GM19043 (cell line): ENCODE measurements at regions not wholly inside any gene's neighbourhood (a gene's known extent, or its start where the extent isn't known, plus 50 kb on each side); places are given as distances from the start of the nearest gene placed in this dataset.

ENCODE experiments used
- ATAC-seq: cut with Tn5 transposase; IDR thresholded peaks from one replicate; pipeline ENCODE4 v1.9.1; 2021; ENCODE audit warnings: low read depth; ENCODE audit not compliant: unreplicated experiment

GRCh38 chr13:48181482-48182145, 51.4 kb upstream of the ITM2B start:
- ATAC-seq, result no peak

DNA sequence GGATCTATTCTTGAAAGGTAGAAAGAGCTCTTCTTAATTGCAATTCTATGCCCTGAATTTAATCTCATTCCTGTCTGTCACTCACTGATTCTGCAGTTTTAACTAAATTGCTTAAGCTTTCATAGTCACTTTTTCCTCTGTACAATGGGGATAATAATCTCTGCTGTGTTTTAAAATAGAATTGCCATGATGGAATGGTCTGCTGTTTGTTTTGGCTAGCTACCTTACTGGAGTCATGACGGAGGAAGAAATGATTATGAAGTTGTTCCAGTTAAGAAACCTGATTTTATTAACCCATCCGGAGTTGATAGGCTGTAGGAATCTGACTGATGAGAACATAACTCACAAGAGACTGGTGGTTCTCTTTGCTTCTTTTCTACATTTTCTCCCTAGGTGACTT, 54.9 kb upstream of the ITM2B start:
- ATAC-seq, result no peak

DNA sequence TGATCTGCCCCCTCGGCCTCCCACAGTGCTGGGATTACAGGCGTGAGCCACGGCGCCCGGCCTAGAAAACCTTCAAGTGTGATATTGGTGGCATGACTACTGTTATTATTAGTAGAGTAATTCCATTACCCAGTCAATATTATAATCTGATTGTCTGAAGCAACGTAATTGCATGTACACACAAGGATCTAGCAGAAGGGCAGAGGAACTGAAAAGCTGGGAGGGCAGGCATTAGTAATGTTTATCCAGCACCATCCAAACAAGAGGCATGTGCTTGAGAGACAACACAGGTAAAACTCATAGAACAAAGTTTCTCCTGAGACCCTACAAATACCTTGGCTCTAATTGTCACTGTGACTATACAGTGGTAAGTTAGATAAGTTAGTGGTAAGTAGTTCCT, 56.2 kb upstream of the ITM2B start:
- ATAC-seq, result no peak

- ATAC-seq, result peak; percentile 75
These were observed 57.8 kb upstream of the ITM2B start for GRCh38 chr13:48175185-48175584.

DNA sequence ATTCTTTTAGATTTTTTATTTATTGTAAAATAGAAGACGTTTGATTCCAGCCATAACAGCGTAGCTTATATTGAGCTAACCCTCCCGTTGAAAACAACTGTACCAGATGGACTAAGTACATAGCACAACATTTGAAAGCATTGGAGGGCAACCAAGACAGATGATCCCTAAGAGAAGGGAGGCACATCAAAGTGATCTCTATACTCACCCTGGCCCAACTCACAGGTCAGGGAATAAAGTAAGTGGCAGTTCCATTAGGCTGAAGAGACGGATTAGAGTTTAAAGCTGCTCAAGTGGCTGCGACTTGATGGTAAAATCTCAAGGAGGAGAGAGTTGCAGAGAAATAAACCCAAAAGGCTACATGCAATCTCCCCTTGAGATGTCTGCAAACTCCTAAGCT, 65.1 kb upstream of the ITM2B start:
- ATAC-seq, result no peak

- no peak for ATAC-seq
These were observed 67.3 kb upstream of the ITM2B start for GRCh38 chr13:48165727-48166126.

DNA sequence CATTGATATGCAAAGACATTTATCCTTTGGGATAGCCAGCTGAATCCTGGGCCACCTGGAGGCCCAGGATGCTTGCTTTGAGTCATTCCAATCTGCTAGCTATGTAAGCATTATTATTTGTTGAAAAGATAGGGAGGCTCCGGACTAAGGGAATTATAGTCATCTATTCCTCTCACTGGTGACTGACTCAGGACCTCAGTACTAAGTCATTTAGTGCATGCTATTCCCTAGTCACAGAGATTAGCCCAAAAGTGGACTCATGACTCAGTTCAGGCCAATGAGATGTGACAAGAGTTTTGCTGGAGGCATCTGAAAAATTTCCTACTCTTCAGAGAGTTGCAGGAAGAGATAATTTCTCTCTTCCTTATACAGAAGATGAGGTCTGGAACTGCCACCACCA, 67.9 kb upstream of the ITM2B start:
- no peak for ATAC-seq

DNA sequence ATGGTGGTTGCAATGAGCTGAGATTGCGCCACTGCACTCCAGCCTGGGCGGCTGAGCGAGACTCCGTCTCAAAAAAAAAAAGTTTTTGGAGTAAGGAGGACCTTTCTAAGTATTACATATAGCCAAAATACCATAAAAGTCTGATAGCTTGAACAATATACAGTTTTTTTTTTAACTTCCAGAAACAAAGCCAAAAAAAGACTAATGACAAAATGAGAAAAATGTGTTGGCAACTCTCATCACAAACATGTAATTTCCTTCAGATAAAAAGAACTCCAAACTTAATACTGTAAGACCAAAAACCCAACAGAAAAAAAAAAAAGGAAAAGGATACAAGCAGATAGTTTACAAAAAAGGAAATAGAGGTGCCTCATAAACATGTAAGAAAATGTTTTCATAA, 68.2 kb upstream of the MED4 start:
- no peak for ATAC-seq

DNA sequence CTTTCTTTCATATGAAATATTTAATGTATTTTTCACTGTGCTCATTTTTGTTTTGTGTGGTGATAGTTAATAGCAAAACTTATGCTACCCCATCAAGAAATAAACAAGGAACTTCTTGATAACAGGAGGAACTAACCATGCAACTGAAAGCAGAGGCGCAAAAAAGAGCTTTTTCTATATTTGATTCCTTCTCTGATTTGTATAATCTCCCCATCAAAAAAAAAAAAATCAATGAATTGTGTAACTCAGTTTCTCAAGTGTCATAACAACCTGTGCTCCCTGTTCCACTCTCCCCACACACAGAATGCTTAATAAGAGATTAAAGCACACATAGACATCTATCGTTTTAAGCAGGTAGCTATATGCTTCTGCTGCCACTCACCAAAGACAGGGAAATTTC, 67.3 kb upstream of the MED4 start:
- no peak for ATAC-seq

DNA sequence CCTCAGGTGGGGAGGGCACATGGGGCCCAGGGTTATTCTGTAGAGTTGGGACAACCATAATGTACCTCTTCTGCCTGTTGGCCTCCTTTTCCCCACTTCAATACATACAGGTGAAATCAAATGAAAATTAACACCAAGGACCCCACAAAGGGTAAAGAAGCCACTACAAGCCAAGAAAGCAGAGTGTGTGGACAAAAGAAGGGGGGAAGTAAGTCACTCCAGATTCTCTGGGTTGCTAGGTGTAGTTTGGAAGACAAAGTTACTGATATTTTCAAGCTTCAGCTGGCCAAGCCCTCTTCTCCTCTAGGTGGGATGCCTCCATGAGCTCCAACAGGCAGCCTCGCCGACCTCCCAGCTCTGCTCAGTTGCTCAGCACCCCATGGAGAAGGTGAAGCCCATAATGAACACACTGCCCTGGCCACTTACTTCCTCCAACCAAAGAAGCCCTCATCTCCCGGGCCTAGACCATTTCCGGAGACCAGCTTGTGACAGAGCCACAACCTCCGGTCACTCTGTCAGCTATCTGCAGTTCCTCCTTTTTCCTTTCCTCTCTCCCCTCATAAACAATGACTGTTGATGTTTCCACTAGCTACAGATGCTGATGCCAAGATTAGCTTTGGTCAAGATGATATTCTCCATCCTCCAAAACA, 66.8 kb upstream of the MED4 start:
- no peak for ATAC-seq

DNA sequence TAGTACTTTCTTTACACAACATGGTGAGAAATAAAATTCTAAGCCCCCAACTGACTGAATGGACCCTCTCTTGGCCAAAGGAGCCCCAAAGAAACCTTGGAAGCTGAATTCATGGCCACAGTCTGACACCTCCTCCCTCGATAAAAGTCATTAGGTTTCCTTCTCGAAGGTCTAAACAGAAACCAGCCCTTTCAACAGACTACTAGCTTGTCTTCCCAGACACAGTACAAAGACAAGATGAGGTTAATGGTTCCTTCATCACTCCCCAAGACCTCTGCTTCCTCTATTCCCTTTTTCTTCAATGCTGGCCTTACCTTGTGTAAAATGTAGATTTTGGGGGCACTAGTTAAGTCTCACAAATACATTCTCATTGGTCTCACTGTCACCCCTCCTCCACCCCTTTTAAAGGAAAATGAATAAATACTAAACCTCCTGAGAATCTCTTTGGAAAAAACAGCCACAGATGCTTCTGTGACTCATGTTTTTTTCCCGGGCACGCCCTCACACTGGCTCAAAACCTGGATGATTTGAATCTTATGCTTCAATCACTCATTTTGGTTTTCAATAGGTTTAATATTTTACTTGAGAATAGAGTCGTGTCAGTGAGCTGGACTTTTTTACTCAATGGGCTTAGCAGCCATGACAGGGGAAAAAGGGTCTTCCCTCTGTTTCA, 65.8 kb upstream of the MED4 start:
- ATAC-seq, result no peak

- no peak for ATAC-seq
These were observed 64.9 kb upstream of the MED4 start for GRCh38 chr13:48159826-48160225.

DNA sequence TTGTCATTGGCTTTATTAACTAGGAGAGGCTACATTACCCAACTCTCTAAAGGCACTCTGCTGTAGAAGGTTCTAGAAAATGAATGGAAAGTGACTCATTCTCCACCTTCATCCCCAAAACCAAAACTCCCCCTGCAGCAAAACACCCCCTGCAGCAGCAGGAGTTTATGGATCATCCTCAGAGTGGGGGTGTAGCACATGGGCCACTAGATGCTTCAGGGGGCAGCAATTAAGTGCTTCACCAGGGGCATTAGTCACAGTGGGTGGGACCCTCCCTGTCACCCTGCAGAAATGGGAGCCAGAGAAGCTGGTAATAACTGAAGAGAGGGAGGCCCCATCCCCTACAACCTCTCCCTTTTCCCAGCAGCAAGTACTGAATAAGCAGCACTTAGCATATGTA, 64.5 kb upstream of the MED4 start:
- no peak for ATAC-seq

GRCh38 chr13:48158915-48159314, 64.0 kb upstream of the MED4 start:
- ATAC-seq, result no peak

DNA sequence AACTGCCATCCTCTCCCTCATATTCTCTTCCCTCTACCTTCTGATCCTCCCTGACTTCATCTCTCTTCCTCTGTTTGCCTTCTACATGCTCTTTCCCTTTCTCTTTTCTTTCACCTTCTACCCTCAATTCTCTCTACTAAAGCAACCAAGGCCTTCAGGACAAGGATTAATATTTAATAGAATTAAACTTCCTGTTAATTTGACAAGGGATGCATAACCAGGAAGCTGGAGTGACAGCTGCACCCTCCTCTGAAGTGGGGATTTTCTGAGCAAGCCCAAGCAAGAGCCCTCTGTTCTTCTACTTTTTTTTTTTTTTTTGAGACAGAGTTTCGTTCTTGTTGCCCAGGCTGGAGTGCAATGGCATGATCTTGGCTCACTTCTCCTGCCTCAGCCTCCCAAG, 63.4 kb upstream of the MED4 start:
- peak; percentile 42 for ATAC-seq

DNA sequence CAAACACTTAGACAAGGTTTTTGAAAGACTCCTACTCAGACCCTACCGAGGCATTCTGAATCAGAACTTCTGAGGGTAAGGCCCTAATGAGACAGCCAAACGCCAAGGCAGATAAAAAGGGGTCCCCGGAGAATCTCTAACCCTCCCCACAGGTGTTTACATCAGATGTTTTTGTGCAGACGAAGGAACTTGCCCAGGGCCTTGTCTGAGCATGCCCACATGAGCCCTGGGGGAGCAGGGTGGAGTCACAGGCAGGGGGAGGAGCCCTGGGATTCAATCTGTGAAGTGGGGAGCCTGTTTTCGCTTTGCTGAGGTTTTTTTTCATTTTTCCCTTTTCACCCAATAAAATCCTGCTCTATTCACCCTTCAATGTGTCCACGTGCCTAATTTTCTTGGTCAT, 61.6 kb upstream of the MED4 start:
- no peak for ATAC-seq

- ATAC-seq, result no peak
These were observed 60.9 kb upstream of the MED4 start for GRCh38 chr13:48155848-48156247.

- ATAC-seq, result no peak
These were observed 59.8 kb upstream of the MED4 start for GRCh38 chr13:48154671-48155070.

- ATAC-seq, result no peak
These were observed 58.3 kb upstream of the MED4 start for GRCh38 chr13:48153186-48153585.

GRCh38 chr13:48151363-48152161, 56.7 kb upstream of the MED4 start:
- no peak for ATAC-seq

- no peak for ATAC-seq
These were observed 53.5 kb upstream of the MED4 start for GRCh38 chr13:48148454-48148853.
